ENCODE measurements at regions not wholly inside any gene's neighbourhood (a gene's known extent, or its start where the extent isn't known, plus 50 kb on each side); places are given as distances from the start of the nearest gene placed in this dataset.

DNA sequence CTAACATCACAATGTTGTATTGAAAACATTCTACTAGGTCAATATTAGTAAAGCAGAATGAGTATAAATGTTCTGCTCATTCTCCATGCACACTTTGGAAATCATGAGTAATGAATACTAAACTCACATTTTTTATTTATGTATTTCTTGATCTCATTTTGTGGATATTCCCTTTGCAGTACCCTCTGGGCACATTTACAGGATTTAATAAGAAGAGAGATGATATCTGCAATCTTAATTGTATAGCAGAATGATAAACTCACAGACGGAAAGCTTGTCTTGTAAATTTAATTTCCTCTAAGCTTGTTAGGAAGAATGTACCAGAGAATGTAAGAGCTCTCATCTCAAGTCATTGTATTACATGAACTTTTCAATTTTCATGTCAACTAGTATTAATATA lies 1279.7 kb downstream of the PCDH7 start:
- H3K9me3 ChIP-seq (ENCODE audit: control insufficient read depth, insufficient read depth, low read depth, low read length), result no peaks in the 10 kb centered on the region
- no peak for DNase-seq (ENCODE audit: low read depth, low spot score)
- no peak overlapping the region for H3K4me3 ChIP-seq (ENCODE audit: low read depth in 2 of 2, low read length in 2 of 2)
- in situ Hi-C loops (cut with HindIII; ENCODE audit: low pct_unique_long_range_greater_than_20kb, low sequenced_read_pairs) (no loop called here), intact Hi-C loops (cut with micrococcal nuclease; ENCODE audit: unreplicated experiment) (no loop called here)
- no peak for ATAC-seq
- no TSS peak for BruUV-seq (replicated peaks)
- TF ChIP-seq, protein P1, sequence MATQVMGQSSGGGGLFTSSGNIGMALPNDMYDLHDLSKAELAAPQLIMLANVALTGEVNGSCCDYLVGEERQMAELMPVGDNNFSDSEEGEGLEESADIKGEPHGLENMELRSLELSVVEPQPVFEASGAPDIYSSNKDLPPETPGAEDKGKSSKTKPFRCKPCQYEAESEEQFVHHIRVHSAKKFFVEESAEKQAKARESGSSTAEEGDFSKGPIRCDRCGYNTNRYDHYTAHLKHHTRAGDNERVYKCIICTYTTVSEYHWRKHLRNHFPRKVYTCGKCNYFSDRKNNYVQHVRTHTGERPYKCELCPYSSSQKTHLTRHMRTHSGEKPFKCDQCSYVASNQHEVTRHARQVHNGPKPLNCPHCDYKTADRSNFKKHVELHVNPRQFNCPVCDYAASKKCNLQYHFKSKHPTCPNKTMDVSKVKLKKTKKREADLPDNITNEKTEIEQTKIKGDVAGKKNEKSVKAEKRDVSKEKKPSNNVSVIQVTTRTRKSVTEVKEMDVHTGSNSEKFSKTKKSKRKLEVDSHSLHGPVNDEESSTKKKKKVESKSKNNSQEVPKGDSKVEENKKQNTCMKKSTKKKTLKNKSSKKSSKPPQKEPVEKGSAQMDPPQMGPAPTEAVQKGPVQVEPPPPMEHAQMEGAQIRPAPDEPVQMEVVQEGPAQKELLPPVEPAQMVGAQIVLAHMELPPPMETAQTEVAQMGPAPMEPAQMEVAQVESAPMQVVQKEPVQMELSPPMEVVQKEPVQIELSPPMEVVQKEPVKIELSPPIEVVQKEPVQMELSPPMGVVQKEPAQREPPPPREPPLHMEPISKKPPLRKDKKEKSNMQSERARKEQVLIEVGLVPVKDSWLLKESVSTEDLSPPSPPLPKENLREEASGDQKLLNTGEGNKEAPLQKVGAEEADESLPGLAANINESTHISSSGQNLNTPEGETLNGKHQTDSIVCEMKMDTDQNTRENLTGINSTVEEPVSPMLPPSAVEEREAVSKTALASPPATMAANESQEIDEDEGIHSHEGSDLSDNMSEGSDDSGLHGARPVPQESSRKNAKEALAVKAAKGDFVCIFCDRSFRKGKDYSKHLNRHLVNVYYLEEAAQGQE (IDR thresholded peaks at IDR 0.05; ENCODE audit: insufficient read depth in 1 of 2, low read depth in 2 of 2, low read length in 1 of 2), result no peak
- TF ChIP-seq POLR2AphosphoS5 (IDR thresholded peaks at IDR 0.05; ENCODE audit: low read depth, low read length) (no peak), TCF7L2 (IDR thresholded peaks at IDR 0.05; ENCODE audit: low read depth, low read length) (no peak), SIN3A (IDR thresholded peaks at IDR 0.05; ENCODE audit: borderline replicate concordance, insufficient read depth, low read depth, low read length) (no peak)
- TF ChIP-seq, protein P2, sequence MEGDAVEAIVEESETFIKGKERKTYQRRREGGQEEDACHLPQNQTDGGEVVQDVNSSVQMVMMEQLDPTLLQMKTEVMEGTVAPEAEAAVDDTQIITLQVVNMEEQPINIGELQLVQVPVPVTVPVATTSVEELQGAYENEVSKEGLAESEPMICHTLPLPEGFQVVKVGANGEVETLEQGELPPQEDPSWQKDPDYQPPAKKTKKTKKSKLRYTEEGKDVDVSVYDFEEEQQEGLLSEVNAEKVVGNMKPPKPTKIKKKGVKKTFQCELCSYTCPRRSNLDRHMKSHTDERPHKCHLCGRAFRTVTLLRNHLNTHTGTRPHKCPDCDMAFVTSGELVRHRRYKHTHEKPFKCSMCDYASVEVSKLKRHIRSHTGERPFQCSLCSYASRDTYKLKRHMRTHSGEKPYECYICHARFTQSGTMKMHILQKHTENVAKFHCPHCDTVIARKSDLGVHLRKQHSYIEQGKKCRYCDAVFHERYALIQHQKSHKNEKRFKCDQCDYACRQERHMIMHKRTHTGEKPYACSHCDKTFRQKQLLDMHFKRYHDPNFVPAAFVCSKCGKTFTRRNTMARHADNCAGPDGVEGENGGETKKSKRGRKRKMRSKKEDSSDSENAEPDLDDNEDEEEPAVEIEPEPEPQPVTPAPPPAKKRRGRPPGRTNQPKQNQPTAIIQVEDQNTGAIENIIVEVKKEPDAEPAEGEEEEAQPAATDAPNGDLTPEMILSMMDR (IDR thresholded peaks at IDR 0.05), result no peak
- H3K27me3 ChIP-seq (ENCODE audit: control insufficient read depth, insufficient read depth, low read length), result no peaks in the 10 kb centered on the region
- H3K36me3 ChIP-seq (ENCODE audit: control insufficient read depth, insufficient read depth, low read length), result no peaks in the 10 kb centered on the region
- ChIA-PET POLR2A (no interaction called here), CTCF (no interaction called here)
- no peak overlapping the region for H3K27ac ChIP-seq (ENCODE audit: low read length)
- no peaks in the 10 kb centered on the region; the same call in 1 of the 2 replicates for H3K4me1 ChIP-seq (ENCODE audit: control insufficient read depth, insufficient read depth, low read length)

DNA sequence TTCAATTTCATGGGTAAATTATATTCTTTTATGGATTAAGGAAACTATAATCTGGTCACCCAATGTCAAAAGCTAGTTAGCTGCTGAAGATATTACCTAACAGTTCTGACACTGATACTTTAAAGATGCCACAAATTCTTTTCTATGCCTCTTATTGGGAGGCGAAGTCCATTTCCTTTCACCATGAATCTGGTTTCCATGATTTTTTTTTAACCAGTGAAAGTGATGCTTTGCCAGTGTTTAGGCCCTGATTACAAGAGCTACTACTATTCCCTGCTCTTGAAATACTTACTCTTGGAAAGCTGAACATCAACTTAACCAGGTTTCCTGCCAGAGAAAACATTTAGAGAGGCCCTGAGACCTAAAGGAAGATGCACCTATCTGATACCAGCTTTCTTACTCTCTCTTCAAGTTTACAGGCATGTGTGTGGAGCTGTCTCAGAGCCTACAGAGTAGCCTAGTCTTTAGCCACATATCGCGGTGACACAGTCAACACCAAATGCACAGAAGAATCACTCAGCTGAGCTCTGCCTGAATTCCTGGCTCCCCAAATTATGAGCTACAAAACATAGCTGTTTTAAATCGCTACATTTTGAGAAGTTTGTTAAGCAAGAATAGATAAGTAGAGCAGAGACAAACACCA lies 1280.8 kb downstream of the PCDH7 start:
- Histone ChIP-seq H3K27me3 (ENCODE audit: control insufficient read depth, insufficient read depth, low read length) (no peaks in the 10 kb centered on the region), H3K9me3 (ENCODE audit: control insufficient read depth, insufficient read depth, low read depth, low read length) (no peaks in the 10 kb centered on the region), H3K27ac (ENCODE audit: low read length) (no peak overlapping the region), H3K4me3 (ENCODE audit: low read depth in 2 of 2, low read length in 2 of 2) (no peak overlapping the region), H3K36me3 (ENCODE audit: control insufficient read depth, insufficient read depth, low read length) (no peaks in the 10 kb centered on the region), H3K4me1 (ENCODE audit: control insufficient read depth, insufficient read depth, low read length) (no peaks in the 10 kb centered on the region; the same call in 1 of the 2 replicates)
- TF ChIP-seq POLR2AphosphoS5 (IDR thresholded peaks at IDR 0.05; ENCODE audit: low read depth, low read length) (no peak), TCF7L2 (IDR thresholded peaks at IDR 0.05; ENCODE audit: low read depth, low read length) (no peak), SIN3A (IDR thresholded peaks at IDR 0.05; ENCODE audit: borderline replicate concordance, insufficient read depth, low read depth, low read length) (no peak)
- TF ChIP-seq, protein P2 (IDR thresholded peaks at IDR 0.05), result no peak
- TF ChIP-seq, protein P1 (IDR thresholded peaks at IDR 0.05; ENCODE audit: insufficient read depth in 1 of 2, low read depth in 2 of 2, low read length in 1 of 2), result no peak
- ChIA-PET CTCF (no interaction called here), POLR2A (no interaction called here)
- in situ Hi-C loops (cut with HindIII; ENCODE audit: low pct_unique_long_range_greater_than_20kb, low sequenced_read_pairs), result no loop called here
- intact Hi-C loops (cut with micrococcal nuclease; ENCODE audit: unreplicated experiment), result no loop called here
- DNase-seq (ENCODE audit: low read depth, low spot score) (no peak), ATAC-seq (no peak)
- BruUV-seq (replicated peaks), result no TSS peak

Data from Panc1 (cell line).